HG02943 (cell line): ENCODE measurements at regions not wholly inside any gene's neighbourhood (a gene's known extent, or its start where the extent isn't known, plus 50 kb on each side); places are given as distances from the start of the nearest gene placed in this dataset.

Experiments
- ATAC-seq: cut with Tn5 transposase; IDR thresholded peaks from one replicate; pipeline ENCODE4 v1.9.1; 2021; ENCODE audit warnings: mild to moderate bottlenecking, low read depth, moderate library complexity; ENCODE audit not compliant: unreplicated experiment

DNA sequence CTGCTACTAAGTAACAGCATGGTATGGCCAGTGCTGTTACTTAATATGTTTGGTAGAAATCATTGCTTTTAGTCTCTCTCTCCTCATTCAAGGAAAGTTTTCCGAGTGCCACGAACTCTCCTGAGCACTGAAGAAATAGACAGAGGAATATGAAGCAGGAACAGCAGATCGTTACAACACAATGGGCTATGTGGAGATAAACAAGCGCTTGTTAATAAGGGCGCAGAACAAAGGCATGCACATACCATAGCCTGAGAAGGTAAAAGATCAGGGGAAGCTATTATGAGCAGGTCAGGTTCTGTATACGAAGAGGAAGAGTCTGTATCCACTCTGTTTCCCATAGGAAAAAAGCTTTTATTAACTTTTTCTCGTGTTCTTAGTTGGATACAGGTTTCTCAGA, 156.2 kb upstream of the CPNE8 start:
- no peak for ATAC-seq

DNA sequence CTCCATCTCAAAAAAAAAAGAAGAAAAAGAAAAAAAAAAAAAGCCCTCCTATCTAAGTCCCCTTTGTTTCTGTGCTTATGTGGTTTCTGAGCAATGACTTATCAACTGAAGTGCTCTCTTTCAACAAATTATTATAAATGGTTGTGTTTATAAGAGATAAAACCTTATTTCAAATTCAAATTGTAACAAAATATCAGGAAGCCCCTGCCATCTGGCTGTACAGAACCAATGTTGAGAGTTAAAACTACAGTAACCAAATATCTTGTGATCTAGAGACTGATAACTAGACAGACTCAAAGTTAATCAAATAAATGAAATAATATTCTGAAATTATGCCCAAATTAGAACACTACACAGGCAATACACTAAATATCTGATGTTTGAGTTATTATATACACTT, 143.0 kb upstream of the CPNE8 start:
- ATAC-seq, result no peak

DNA sequence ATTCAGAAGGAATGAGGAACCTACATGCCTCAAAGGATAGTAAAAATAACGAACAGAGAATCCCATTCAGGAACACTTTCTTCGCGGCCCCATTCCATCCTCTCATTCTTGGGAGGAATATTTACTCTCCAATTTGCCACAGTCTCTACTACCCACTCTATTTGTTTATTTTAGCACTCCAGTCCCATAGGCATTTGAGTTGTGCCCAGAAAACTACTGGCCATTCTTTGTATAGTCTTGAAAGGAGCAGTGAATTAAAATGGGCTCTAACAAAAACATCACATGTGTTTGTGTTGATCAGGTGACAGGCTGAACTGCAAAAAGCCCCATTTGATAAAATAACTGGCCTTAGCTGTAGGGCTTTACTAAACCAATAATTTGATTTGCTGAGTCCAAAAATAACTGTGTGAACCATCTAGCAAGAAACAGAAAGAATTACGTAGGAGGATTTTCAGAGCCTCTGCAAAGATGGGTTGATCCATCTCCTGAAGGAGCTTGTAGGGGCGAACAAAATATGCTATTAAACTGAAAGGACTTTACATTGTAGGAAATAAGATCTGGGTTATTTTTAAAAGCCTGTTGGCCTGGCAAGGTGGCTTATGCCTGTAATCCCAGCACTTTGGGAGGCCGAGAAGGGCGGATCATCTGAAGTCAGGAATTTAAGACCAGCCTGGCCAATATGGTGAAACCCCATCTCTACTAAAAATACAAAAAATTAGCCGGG, 142.3 kb upstream of the CPNE8 start:
- no peak for ATAC-seq

DNA sequence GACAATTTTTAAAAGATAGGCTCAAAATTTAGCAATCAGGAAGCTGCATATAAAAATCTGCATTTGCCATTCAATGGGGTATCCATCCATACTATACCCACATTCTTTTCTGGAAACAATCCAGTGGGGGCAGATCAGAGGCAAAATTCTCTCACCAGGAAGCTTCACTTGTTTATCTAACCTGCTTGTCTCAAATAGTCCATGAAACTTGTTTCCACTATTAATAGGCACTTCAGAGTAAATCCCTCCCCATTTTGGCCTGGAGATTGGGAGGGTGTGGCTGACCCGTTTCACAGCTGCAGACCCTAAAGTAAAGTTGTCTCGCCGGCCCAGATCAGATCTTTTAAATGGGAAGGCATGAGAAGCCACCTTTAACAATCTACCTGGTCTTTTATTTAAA, 139.4 kb upstream of the CPNE8 start:
- ATAC-seq, result no peak

DNA sequence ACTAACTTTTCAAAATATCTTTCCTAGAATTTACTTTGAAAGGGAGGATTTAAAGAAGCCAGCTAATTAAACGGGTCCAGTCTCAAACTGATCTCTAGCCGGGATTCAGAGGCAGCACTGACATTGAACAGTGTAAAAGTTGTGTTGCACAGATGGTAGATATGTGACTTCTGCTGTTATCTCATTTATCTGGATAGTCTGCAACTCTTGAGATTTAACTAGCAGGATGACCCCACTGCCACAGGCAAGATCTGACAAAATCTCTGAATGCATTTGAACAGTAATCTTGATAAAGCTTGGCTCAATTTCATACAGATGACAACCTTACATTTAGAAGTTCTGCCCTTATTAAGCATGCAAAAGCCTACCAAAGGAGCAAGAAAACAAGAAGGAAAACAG, 138.0 kb upstream of the CPNE8 start:
- no peak for ATAC-seq

DNA sequence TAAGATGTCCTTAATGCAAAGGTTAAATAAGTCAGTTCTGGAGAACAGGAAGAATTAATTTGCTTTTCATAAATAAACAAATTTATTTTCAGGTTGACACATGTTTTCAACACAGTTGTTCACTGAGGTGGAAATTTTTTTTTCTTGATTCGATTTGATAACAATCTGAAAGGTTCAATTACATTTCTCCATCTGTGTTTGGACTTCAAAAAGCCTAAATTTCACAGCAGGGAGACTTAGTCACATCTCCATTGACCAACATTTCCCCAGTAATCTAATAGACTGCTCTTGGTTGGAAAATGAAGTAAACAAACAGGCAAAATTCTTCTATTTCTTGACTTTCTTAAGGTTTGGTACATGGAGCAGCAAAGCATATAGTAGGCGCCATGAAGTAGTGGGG, 134.9 kb upstream of the CPNE8 start:
- ATAC-seq, result no peak

DNA sequence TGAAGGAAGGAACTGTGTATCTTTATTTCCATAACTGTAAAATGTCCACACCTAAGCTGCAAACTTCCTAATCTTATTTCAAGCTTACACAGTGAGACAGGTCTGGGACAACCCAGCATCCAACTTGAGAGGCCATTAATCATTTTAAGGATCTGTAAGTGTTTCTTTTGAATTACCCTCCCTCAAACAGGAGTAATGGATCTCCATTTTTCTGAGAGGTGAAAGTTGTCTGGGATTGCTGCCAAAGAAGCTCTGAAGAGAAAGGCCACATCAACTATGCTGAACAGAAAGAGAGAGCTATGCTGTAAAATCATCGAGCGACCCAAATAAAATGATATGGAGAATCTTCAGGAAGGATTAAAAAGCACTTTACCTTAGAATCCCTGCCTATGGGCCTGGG, 131.7 kb upstream of the CPNE8 start:
- ATAC-seq, result no peak

DNA sequence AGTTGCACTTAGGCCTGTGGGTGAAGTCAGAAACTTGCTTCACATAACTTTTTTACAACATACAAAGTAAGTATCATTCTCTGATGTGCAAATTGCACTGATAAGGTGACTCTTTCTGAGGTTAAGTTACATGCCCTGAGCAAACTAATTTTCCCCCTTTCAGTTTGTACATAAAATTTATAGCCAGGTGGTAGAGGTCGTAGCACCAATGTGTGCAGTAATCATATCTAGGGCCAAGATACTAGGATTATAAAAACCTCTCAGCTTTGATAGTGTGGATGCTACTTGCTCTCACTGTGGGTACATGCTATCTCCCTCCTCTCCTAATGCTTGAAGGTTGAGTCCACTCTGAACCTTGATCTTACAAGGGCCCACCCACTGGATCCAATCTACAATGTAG, 130.7 kb upstream of the CPNE8 start:
- no peak for ATAC-seq

DNA sequence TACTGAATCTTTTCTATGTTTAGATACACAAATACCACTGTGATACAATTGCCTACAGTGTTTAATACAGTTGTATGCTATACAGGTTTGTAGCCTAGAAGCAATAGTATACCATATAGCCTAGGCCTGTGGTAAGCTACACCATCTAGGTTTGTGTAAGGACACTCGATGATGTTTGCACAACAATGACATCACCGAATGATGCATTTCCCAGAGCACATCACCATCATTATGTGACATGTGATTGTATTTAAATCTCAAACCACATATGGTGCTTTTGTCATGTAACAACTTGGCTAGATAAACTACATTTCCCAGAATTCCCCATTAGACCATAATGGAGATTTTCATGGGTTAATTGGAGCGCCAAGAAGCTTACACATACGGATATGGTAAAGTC, 128.4 kb upstream of the CPNE8 start:
- no peak for ATAC-seq

DNA sequence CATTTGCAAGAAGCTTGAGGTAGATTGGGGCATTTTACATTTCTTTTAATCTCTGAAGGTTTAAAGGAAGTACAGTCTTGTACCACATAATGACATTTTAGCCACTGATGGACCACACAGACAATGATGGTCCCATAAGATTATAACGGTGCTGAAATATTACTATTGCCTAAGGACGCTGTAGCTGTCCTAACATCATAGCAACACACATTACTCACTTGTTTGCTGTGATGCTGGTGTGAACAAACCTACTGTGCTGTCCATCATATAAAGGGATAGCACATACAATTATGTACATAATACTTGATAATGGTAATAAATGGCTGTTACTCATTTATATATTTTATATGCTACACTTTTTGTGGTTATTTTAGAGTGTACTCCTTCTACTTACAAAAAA, 127.1 kb upstream of the CPNE8 start:
- no peak for ATAC-seq

DNA sequence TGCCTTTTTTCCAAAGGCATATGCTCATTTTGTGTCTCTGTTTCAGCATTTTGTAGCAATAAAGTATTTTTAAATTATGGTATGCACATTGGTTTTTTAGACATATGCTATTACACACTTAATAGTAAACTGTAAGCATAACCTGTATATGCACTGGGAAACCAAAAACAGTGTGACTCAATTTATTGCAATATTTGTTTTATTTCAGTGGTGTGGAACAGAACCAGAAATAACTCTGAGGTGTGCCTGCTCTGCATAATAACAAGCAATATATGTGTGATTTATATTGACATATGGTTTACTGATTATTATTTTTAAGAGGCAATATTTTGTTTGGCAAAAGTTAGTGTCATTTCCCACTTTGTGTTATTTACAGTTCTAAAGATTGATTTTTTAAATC, 126.6 kb upstream of the CPNE8 start:
- ATAC-seq, result no peak

DNA sequence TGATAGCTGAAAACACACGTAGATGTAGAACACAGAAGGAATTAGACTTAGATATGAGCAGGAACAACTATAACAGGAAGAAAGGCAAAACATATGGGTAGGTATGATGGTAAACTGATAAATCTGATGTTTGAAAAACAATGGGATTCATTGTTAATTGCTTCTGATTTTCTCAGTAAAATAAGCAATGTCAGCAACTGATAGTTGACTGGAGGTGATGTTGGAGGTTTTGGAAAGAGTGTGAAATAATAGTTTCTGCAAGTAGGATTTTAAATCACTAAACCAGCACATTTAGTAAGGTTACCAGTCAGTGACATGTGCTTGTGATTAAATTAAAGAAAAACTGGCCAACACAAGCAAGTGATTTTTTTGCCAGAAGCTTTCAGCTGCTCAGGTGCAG, 123.0 kb upstream of the CPNE8 start:
- ATAC-seq, result no peak

DNA sequence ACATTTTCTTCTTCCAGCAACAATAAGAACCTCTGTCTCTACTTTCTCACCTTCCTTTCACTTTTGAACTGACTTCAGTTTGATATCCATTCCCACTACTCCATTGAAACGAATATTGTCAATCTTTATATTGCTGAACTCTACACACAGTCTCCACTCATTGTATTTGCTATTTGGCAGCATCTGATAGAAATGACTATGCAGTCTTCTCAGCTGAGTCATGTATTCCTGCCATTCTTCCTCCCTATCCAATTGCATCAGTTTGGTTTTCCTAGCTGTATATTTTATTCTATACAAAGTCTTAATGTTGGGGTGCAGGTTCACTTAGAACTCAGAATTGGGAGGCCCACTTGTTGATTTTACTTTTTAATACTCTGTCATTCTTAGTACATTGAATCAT, 107.5 kb upstream of the CPNE8 start:
- ATAC-seq, result no peak

DNA sequence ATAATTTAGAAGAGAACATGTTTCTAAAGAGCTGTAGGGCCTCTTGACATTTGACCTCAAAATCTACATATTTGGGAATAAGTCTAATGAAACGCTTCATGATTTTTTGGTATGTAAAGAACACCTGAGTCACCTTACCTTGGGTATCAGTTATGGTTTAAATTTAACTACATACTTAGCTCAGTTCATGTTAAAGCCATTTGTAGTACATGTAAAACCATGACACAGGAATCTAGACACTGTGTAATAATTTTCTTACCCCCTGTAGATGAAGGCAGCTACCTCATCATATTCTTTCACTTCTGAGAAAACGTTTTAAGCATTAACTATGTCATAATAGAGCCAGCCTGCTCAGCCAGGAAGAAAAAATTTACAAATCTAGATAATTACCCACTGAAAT, 105.8 kb upstream of the CPNE8 start:
- no peak for ATAC-seq

DNA sequence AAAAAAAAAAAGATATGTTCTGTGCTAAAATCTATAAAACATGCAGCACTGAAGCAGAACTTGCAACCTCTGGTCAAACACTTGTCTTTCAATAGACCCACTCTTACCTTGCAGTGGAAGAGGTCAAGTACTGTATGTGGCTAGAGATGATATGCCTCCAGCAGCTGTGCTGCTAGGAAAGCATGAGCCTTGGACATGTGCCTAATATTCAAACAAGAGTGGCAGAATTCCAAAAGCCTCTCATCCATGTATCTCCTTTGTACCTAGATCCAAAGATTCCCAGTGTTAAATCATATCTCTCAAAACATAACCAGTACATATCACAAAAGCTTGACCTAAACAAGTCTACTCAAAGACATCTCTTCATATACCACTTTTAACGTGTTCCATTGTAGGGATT, 105.0 kb upstream of the CPNE8 start:
- ATAC-seq, result no peak

DNA sequence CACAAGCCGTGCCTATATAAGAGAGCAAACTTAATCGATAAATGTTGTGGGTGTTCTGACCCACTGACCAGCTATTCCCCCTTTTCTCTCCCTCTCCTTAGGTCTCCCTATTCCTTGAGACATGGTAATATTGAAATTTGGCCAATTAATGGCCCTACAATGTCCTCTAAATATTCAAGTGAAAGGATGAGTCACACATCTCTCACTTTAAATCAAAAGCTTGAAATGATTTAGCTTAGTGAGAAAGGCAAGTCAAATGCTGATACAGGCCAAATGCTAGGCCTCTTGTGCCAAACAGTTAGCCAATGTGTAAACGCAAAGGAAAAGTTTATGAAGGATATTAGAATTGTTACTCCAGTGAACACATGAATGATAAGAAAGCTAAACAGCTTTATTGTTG, 102.2 kb upstream of the CPNE8 start:
- ATAC-seq, result no peak

DNA sequence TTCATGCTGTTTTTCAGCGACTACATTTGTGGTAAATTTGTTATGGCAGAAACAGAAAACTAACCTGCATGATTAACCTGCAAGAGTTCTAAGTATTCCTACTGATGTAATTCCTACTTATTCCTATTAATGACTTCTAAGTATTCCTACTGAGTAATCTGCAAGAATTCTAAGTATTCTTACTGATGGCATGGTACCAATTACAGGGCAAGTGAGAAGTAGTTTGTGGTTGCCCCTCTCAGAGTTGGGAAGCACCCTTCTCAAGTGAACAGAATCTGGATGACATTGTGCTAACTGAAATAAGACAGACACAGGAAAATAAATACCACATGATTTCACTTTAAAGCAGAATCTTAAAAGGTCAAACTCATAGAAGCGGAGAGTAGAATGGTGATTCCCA, 100.9 kb upstream of the CPNE8 start:
- ATAC-seq, result no peak

DNA sequence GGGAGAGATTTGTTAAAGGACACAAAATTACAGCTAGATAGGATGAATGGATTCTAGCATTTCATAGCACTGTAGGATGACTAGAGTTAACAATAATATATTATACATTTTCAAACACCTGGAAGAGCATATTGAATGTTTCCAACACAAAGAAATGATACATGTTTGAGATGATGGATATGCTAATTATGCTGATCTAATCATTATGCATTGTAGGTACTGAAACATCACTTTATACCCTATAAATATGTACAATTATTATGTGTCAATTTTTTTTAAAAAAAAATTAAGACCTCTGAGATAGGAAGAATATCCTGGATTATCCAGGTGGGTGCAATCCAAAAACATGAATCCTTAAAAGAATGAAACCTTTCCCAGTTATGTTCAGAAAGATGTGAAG, 100.3 kb upstream of the CPNE8 start:
- ATAC-seq, result no peak

DNA sequence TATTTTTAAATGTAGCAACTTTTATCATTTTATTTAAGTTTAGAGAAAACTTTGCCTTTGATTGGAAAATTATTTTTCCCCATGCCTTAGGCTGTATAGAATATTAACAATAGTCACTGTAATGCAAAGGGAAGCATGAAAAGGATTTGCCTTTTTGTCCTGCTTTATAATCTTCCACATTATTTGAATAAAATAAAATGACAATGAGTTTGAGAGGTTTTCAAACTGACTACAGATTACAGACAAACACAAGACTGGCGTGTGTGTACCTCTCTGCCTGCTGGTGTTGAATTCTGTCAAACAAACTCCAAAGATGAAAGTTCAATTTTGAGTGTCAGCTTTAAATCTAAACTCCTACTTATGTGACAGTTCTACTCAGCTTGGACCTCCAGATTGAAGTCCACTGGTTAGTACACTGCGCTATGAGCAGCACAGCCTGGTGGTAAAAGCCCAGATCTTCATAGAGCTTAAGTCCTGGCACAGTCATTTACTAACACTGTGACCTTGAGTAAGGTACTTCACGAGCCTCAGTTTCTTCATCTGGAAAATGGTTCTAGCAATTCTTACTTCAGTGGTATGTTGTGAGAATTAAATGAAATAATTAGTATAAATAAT, 98.3 kb upstream of the CPNE8 start:
- no peak for ATAC-seq

DNA sequence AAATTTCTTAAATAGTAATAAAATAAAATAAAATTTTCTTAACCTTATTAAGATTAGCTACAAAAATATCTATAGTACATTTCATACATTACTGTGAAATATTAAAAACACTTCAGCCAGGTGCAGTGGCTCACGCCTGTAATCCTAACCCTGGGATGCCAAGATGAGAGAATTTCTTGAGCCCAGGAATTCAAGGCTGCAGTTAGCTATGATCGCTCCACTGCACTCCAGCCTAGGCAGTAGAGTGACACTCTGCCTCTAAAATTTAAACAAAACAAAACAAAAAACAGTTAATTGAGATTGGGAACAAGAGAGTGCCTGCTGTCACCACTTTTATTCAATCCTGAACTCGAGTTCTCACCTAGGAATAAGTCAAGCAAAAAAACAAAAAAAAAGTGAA, 95.0 kb upstream of the CPNE8 start:
- no peak for ATAC-seq

DNA sequence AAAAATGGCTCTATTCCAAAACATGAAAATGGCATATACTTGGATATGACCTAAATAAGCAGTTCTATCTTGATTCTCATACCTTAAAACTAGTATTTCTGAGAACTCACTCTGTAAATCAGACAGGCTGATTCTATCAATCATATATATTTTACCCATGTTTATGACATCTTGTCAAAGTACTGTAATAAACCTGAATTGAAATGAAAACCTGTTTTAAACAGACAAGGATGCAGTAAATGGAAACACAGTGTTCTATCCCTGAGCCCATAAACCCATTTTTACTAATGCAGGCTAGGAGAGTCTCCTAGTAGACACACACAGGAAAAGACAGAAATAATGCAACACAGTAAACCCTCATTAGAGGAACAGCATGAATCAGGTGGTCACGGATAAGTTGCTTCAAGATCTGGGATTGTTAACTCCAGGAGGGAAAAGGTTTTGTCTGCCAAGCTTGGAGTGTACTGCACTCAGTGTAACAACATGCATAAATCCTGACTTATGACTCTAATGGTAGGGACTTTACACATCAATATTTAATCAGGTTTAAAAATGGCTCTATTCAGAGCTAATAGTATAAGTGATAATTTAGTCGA, 93.6 kb upstream of the CPNE8 start:
- no peak for ATAC-seq

DNA sequence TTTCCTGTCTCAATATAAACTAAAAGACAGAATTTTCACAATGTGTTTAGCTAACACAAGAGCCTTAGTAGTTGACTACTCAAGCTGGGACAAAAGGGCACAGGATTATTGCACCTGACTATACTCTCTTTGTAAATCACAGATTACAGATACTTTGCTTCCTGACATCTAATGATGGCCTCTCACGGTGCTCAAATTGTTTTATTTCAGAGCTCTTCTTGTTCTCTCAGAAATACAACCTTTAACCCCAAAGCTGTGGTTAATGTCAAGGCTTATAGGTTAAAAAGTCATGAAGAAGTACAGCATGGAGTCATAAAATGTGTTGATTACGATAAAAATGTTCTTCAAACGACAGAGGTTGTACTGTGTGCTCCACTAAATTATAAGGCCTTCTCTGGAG, 89.9 kb upstream of the CPNE8 start:
- ATAC-seq, result no peak
